H9 (cell line): ENCODE measurements at regions not wholly inside any gene's neighbourhood (a gene's known extent, or its start where the extent isn't known, plus 50 kb on each side); places are given as distances from the start of the nearest gene placed in this dataset.

Experiments
- DNase-seq: peaks from one replicate; pipeline ENCODE4 v3.0.0-alpha.2; 2017
- H2AFZ ChIP-seq: one replicate; pipeline ENCODE4 v1.6.1; 2013; ENCODE audit warnings: mild to moderate bottlenecking, low read length, control low read depth, moderate library complexity
- H2AK5ac ChIP-seq: 2 replicates; pipeline ENCODE4 v1.6.1; 2013; ENCODE audit warnings: low read length, control low read depth, mixed read lengths; ENCODE audit not compliant: insufficient read length
- H2BK120ac ChIP-seq: one replicate; pipeline ENCODE4 v1.6.1; 2013; ENCODE audit warnings: low read depth, mild to moderate bottlenecking, low read length, control low read depth, inconsistent platforms; ENCODE audit not compliant: poor library complexity, severe bottlenecking
- H2BK12ac ChIP-seq: 2 replicates; pipeline ENCODE4 v1.6.1; 2013; ENCODE audit warnings: low read length, control low read depth, mixed read lengths, low read depth; ENCODE audit not compliant: insufficient read length
- H2BK15ac ChIP-seq: 2 replicates; pipeline ENCODE4 v1.6.1; 2013; ENCODE audit warnings: low read depth, low read length, control low read depth
- H2BK20ac ChIP-seq: one replicate; pipeline ENCODE4 v1.6.1; 2013; ENCODE audit warnings: low read depth, mild to moderate bottlenecking, low read length, control low read depth, inconsistent platforms; ENCODE audit not compliant: poor library complexity, severe bottlenecking
- H2BK5ac ChIP-seq: 2 replicates; pipeline ENCODE4 v1.6.1; 2013; ENCODE audit warnings: low read length, control low read depth, mixed read lengths; ENCODE audit not compliant: insufficient read length
- H3K14ac ChIP-seq: 2 replicates; pipeline ENCODE4 v1.6.1; 2013; ENCODE audit warnings: low read length, control low read depth; ENCODE audit not compliant: insufficient read depth
- H3K18ac ChIP-seq: 2 replicates; pipeline ENCODE4 v1.6.1; 2013; ENCODE audit warnings: low read depth, mild to moderate bottlenecking, mixed read lengths, low read length, control low read depth; ENCODE audit not compliant: insufficient read length
- H3K23ac ChIP-seq: 2 replicates; pipeline ENCODE4 v1.6.1; 2013; ENCODE audit warnings: low read length, control low read depth, mixed read lengths, low read depth; ENCODE audit not compliant: insufficient read length
- H3K23me2 ChIP-seq: 2 replicates; pipeline ENCODE4 v1.6.1; 2013; ENCODE audit warnings: low read depth, mild to moderate bottlenecking, mixed read lengths, low read length, control low read depth; ENCODE audit not compliant: insufficient read length, poor library complexity, severe bottlenecking
- H3K27ac ChIP-seq: 2 replicates; pipeline ENCODE4 v1.5.1; 2013; ENCODE audit warnings: low read length, control low read depth, mixed read lengths, low read depth; ENCODE audit not compliant: insufficient read length
- H3K27me3 ChIP-seq: 2 replicates; pipeline ENCODE4 v1.6.1; 2013; ENCODE audit warnings: low read length, control low read depth, inconsistent platforms; ENCODE audit not compliant: insufficient read depth
- H3K4ac ChIP-seq: 2 replicates; pipeline ENCODE4 v1.6.1; 2013; ENCODE audit warnings: low read depth, mild to moderate bottlenecking, control low read depth, inconsistent platforms, low read length, moderate library complexity
- H3K4me1 ChIP-seq: 2 replicates; pipeline ENCODE4 v1.6.1; 2013; ENCODE audit warnings: low read length, control low read depth, inconsistent platforms; ENCODE audit not compliant: insufficient read depth
- H3K4me2 ChIP-seq: 2 replicates; pipeline ENCODE4 v1.6.1; 2013; ENCODE audit warnings: low read length, control low read depth, mixed read lengths; ENCODE audit not compliant: insufficient read length, insufficient read depth
- H3K56ac ChIP-seq: 2 replicates; pipeline ENCODE4 v1.6.1; 2013; ENCODE audit warnings: low read depth, mild to moderate bottlenecking, mixed read lengths, low read length, control low read depth; ENCODE audit not compliant: insufficient read length
- H3K79me1 ChIP-seq: 2 replicates; pipeline ENCODE4 v1.6.1; 2013; ENCODE audit warnings: low read depth, mild to moderate bottlenecking, moderate library complexity, low read length, control low read depth, inconsistent platforms; ENCODE audit not compliant: insufficient read depth, poor library complexity, severe bottlenecking
- H3K79me2 ChIP-seq: 2 replicates; pipeline ENCODE4 v1.6.1; 2013; ENCODE audit warnings: low read length, control low read depth, inconsistent platforms; ENCODE audit not compliant: insufficient read depth
- H3K9ac ChIP-seq: 2 replicates; pipeline ENCODE4 v1.6.1; 2013; ENCODE audit warnings: low read length, control low read depth, mixed read lengths; ENCODE audit not compliant: insufficient read length; ENCODE audit errors: extremely low read depth
- H3K9me3 ChIP-seq: one replicate; pipeline ENCODE4 v1.6.1; 2013; ENCODE audit warnings: low read depth, low read length, inconsistent platforms; ENCODE audit not compliant: control insufficient read depth
- H3T11ph ChIP-seq: one replicate; pipeline ENCODE4 v1.6.1; 2013; ENCODE audit warnings: mild to moderate bottlenecking, low read length, control low read depth, inconsistent platforms
- H4K20me1 ChIP-seq: one replicate; pipeline ENCODE4 v1.6.1; 2013; ENCODE audit not compliant: control insufficient read depth, insufficient read length, insufficient read depth
- H4K5ac ChIP-seq: 2 replicates; pipeline ENCODE4 v1.6.1; 2013; ENCODE audit warnings: low read depth, mild to moderate bottlenecking, mixed read lengths, low read length, control low read depth; ENCODE audit not compliant: insufficient read length
- H4K8ac ChIP-seq: replicated peaks from 2 replicates; pipeline ENCODE4 v1.6.1; 2013; ENCODE audit warnings: low read length, control low read depth, mixed read lengths, low read depth; ENCODE audit not compliant: insufficient read length
- H4K91ac ChIP-seq: 2 replicates; pipeline ENCODE4 v1.6.1; 2013; ENCODE audit warnings: low read depth, mild to moderate bottlenecking, moderate library complexity, mixed read lengths, low read length, control low read depth; ENCODE audit not compliant: insufficient read length
- H3K27ac Mint-ChIP-seq, 3 experiments: 2 replicates in 2 of 3; 3 replicates in 1 of 3; pipeline ENCODE4 v1.8.0; 2020 to 2021; ENCODE audit warnings: mixed read lengths in 3 of 3, mild to moderate bottlenecking in 1 of 3, moderate library complexity in 1 of 3
- H3K27me3 Mint-ChIP-seq: 2 replicates; pipeline ENCODE4 v1.8.0; 2021; ENCODE audit warnings: low read depth, mild to moderate bottlenecking, moderate library complexity, mixed read lengths
- H3K36me3 Mint-ChIP-seq, 3 experiments: 2 replicates in 2 of 3; 3 replicates in 1 of 3; pipeline ENCODE4 v1.8.0; 2020 to 2021; ENCODE audit warnings: low read depth in 3 of 3, mixed read lengths in 3 of 3; ENCODE audit not compliant: insufficient read depth in 1 of 3
- H3K4me1 Mint-ChIP-seq, 2 experiments: 2 replicates each; pipeline ENCODE4 v1.8.0; 2020; ENCODE audit warnings: mixed read lengths in 2 of 2
- H3K4me3 Mint-ChIP-seq, 2 experiments: 2 replicates in 1 of 2; 3 replicates in 1 of 2; pipeline ENCODE4 v1.8.0; 2020 to 2021; ENCODE audit warnings: mild to moderate bottlenecking in 2 of 2, mixed read lengths in 2 of 2, moderate library complexity in 1 of 2
- H3K9me3 Mint-ChIP-seq, 2 experiments: 2 replicates in 1 of 2; 3 replicates in 1 of 2; pipeline ENCODE4 v1.8.0; 2020; ENCODE audit warnings: mild to moderate bottlenecking in 2 of 2, mixed read lengths in 2 of 2, moderate library complexity in 1 of 2
- TF ChIP-seq, protein P1 (sequence below): fragments of 200-600 bp; sonication (generic); conservative IDR thresholded peaks from 3 replicates; pipeline ENCODE4 v1.8.0; 2021; ENCODE audit warnings: antibody characterized with exemption, mild to moderate bottlenecking

DNA sequence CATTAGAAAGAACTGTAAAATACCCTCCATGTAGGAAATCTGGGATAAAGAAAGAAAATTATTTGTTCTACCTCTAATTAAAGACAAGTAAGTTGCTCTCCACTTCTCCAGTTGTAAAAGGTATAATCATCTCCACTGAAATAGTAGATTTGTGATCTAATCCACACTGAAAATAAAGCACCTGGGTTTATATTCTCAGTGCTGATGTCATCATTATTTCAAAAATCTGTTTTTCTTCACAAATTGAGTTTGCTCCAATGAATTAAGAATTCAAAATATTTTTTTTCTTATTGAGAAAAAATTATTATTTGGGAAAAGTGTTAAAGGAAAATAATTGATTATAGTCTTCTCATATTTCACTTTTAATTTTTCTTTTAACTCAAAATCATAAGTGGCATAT, 869.2 kb downstream of the SLC16A7 start:
- Histone ChIP-seq H3T11ph (no peak overlapping the region), H3K56ac (no peak overlapping the region), H3K27ac (no peak overlapping the region), H3K18ac (no peak overlapping the region), H3K4me1 (no peaks in the 10 kb centered on the region), H3K79me2 (no peaks in the 10 kb centered on the region), H2AFZ (no peak overlapping the region), H4K5ac (no peak overlapping the region), H3K9me3 (no peaks in the 10 kb centered on the region), H2AK5ac (no peak overlapping the region), H2BK15ac (no peak overlapping the region), H2BK12ac (no peak overlapping the region), H3K4me2 (no peak overlapping the region), H4K91ac (no peak overlapping the region), H2BK20ac (no peak overlapping the region), H2BK5ac (no peak overlapping the region), H2BK120ac (no peak overlapping the region), H3K14ac (no peak overlapping the region), H3K23ac (no peak overlapping the region), H4K8ac (no peak overlapping the region), H3K9ac (no peak overlapping the region), H3K27me3 (no peaks in the 10 kb centered on the region), H3K23me2 (no peaks in the 10 kb centered on the region), H3K79me1 (no peaks in the 10 kb centered on the region), H3K4ac (no peak overlapping the region), H4K20me1 (no peaks in the 10 kb centered on the region)
- TF ChIP-seq, protein P1, sequence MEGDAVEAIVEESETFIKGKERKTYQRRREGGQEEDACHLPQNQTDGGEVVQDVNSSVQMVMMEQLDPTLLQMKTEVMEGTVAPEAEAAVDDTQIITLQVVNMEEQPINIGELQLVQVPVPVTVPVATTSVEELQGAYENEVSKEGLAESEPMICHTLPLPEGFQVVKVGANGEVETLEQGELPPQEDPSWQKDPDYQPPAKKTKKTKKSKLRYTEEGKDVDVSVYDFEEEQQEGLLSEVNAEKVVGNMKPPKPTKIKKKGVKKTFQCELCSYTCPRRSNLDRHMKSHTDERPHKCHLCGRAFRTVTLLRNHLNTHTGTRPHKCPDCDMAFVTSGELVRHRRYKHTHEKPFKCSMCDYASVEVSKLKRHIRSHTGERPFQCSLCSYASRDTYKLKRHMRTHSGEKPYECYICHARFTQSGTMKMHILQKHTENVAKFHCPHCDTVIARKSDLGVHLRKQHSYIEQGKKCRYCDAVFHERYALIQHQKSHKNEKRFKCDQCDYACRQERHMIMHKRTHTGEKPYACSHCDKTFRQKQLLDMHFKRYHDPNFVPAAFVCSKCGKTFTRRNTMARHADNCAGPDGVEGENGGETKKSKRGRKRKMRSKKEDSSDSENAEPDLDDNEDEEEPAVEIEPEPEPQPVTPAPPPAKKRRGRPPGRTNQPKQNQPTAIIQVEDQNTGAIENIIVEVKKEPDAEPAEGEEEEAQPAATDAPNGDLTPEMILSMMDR: no peak
- no peak for DNase-seq
- Mint-ChIP-seq H3K4me1 (no peaks in the 10 kb centered on the region), H3K27ac (no peak overlapping the region), H3K36me3 (no peaks in the 10 kb centered on the region), H3K9me3 (no peaks in the 10 kb centered on the region), H3K4me3 (no peak overlapping the region), H3K27me3 (no peaks in the 10 kb centered on the region)
